Left ventricle myocardium superior (tissue), 1 donor: ENCODE measurements at regions not wholly inside any gene's neighbourhood (a gene's known extent, or its start where the extent isn't known, plus 50 kb on each side); places are given as distances from the start of the nearest gene placed in this dataset.

ENCODE experiments used
- ATAC-seq: fragments of 200-7000 bp; cut with Tn5 transposase; one replicate; pipeline ENCODE4 v1.9.1; 2020; ENCODE audit warnings: mild to moderate bottlenecking, moderate library complexity
- DNase-seq: peaks from one replicate; pipeline ENCODE4 v3.0.0-alpha.2; 2020
- intact Hi-C: fragments of 100-400 bp; cut with micrococcal nuclease; formaldehyde crosslinking; loops from one replicate; pipeline ENCODE4 v1.11.0; 2022
- donor health status: DM: no; HTN: yes; CAD: no; lungs with severe emphysema.

DNA sequence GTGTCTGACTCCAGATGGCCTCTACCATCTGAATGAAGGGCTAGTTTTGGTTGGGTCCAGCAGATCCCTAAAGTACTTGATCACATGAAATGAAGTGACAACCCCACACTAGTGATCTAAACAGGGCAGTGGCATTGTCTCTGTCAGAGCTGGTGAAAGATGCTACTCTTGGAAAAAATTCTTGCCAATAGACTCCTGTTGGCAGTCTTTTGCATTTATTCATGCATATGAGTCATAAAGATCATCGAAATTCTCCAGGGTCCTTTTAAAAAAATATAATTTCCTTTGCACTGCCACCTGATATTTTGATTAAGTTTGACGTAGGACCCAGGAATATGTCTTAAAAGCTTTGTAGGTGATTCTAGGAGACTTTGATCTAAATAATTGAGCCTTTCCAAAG, 135.1 kb upstream of the ELL2 start:
- intact Hi-C loops = no loop called here
- no peak for ATAC-seq
- DNase-seq = no peak

DNA sequence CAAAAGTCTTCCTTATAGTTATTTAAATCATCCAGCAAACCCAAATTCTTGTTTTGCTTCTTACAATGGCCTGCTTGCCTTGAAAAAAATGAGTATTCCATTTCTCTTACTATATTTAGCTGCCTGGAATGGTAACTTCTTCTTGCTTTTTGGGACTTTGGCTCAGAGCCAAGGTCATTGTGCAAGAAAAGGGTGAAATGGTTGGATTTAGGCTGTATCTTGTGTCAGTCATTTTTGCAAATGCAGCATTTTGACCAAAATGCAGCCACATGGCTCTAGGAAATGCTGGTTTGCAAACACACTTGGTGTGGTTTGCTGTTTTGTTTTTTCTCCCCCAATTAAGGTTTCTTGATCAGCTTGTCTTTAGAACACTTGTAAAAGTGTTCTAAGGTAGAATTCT, 133.3 kb upstream of the ELL2 start:
- intact Hi-C loops = no loop called here
- ATAC-seq (no peak), DNase-seq (no peak)

- ATAC-seq (no peak), DNase-seq (no peak)
- intact Hi-C loops = no loop called here
These were observed 132.3 kb upstream of the ELL2 start for GRCh38 chr5:96093890-96094381.

- intact Hi-C loops = no loop called here
- no peak for DNase-seq
- no peak for ATAC-seq
These were observed 131.7 kb upstream of the ELL2 start for GRCh38 chr5:96093340-96093739.

GRCh38 chr5:96091874-96092273, 130.2 kb upstream of the ELL2 start:
- ATAC-seq (no peak), DNase-seq (no peak)
- intact Hi-C loops = no loop called here

DNA sequence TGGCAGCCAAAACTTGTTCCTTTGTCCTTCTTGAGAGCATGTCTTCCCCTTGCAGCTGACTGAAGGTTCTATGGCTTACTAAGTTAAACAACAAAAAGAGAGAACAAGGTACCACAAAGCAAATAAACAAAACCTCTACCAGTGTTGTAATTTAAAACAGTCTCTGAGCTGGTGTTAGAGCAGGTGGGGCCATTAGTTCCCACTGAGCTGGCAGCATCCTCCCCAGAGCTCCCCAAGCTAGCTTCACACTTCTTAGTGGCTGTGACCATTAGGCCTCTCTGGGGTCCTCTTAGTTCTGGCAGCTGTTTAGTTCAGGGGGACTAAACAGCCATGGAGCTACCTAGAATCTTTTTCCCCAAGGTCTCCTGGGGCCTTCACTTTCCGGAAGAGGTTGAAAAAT, 128.6 kb upstream of the ELL2 start:
- intact Hi-C loops = no loop called here
- no peak for ATAC-seq
- no peak for DNase-seq

DNA sequence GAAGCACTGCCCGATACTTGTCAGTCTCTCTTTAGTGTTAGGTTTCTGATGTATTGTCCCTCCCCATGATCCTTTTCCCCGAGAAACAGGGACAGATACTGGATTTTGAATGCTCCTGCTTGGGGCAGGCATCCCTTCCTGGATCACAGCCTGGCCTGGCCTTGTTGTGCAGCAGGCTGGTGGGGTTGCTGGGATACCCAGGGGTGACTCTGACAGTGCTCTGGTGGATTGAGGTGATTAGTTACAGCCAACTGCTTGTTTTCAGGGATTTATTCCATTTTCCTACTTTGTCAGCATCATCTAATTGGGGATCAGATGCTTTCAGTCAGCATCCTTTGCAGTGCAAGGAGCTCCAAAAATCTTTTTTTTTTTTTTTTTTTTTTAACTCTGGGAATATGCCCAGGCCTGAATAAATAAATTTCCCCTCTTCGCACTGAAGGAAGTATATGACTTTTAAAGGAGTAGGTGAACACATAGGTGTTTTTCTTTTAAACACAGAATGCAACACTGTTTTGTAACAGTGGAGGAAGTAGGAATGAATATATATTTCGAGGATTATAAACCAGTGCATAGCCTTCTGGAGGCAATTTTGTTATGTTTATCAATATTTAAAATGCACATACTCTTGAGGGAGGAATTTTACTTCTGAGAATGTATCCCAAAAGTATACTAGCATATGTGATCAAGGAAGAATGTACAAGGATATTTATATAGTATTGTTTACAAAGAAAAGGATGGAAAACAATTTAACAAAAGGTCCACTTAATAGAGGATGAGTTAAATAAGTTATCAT, 127.3 kb upstream of the ELL2 start:
- intact Hi-C loops = no loop called here
- no peak for ATAC-seq
- DNase-seq = no peak

DNA sequence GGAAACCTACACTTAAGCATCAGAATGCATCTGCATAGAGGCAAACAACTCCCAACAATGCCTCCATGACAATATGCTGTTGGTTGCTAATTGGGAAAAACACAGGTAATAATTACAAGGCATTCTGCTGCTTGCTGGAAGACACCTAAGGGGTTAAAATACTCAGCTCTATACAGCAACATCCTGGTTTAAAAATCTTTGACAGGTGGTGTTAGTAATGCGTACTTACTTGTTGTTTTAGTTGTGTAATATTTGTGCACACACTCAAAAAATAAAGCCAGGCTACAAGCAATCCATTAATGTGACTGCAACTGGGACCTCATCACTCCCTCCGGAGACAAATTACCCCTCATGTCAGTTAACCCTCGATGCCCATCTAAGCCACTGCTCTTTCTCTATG, 126.3 kb upstream of the ELL2 start:
- intact Hi-C loops = no loop called here
- ATAC-seq (no peak), DNase-seq (no peak)

GRCh38 chr5:96084874-96085506, 123.3 kb upstream of the ELL2 start:
- intact Hi-C loops = no loop called here
- no peak for DNase-seq

GRCh38 chr5:96083361-96083881, 121.8 kb upstream of the ELL2 start:
- DNase-seq = no peak
- ATAC-seq = no peak
- intact Hi-C loops = no loop called here

More at GRCh38 chr5:96084874-96085506, 123.3 kb upstream of the ELL2 start:
- no peak for ATAC-seq

GRCh38 chr5:96081276-96081858, 119.7 kb upstream of the ELL2 start:
- ATAC-seq (peak; percentile 12), DNase-seq (no peak)
- intact Hi-C loops = no loop called here

- DNase-seq (no peak), ATAC-seq (no peak)
- intact Hi-C loops = no loop called here
These were observed 118.9 kb upstream of the ELL2 start for GRCh38 chr5:96080557-96080956.

GRCh38 chr5:96079962-96080361, 118.3 kb upstream of the ELL2 start:
- ATAC-seq (no peak), DNase-seq (no peak)
- intact Hi-C loops = no loop called here

- intact Hi-C loops = no loop called here
- DNase-seq (no peak), ATAC-seq (peak; percentile 61)
These were observed 117.4 kb upstream of the ELL2 start for GRCh38 chr5:96079075-96079474.

DNA sequence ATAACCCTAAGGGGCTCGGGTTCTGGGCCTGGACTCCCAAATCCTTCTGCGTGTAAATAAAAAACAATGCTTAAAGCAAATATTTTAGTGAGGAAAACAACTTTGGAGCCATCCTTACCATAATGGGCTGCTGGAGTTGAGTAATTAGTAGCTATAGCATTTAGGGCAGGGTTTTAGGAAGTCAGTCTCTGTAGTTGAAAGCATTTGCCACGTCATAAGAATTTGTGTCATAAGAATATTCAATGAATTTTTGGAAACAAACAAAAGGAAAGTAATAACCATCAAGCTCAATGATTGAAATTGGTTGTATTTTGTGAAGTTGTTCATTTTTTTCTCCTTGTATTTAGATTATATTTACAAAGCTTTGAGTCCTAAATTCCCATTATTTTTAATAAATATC, 114.8 kb upstream of the ELL2 start:
- no peak for ATAC-seq
- DNase-seq = no peak
- intact Hi-C loops = no loop called here

- intact Hi-C loops = no loop called here
- ATAC-seq = no peak
These were observed 114.1 kb upstream of the ELL2 start for GRCh38 chr5:96075579-96076289.

DNA sequence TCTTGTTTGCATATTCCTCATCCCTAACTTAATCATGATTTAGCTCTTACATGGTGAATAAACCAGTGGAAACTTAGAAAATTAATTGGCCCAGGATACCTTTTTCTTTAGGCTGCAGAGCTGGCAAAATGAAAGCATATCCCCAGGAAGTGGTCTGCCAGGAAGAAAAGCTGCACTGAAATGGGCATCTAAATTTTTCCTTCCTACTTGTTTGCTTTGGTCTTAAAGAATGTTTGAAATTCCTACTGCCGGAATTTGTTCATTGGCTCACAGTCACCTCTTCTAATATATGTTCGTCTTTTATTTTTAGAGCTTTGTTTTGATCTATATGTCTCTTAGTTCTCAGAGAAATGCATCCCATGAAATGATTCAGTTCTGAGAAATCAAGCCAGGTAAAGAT, 113.2 kb upstream of the ELL2 start:
- intact Hi-C loops = no loop called here
- no peak for DNase-seq
- ATAC-seq = no peak

More at GRCh38 chr5:96075579-96076289, 114.1 kb upstream of the ELL2 start:
- no peak for DNase-seq

DNA sequence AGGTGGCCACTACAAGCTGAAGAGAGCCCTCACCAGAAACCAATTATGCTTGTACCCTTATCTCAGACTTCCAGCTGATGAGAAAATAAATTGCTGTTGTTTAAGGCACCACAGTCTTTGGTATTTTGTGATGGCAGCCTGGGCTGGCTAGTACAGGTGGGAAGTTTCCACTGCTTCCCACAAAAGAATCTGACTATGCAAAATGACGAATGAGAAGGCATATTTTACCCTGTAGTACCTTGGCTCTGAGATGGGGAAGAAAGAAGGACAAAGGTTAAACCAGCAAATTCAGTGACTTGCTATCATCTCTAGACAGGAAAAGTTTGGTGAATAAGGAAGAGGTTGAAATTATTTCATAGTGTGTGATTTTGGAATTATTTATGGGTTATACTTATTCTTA, 112.8 kb upstream of the ELL2 start:
- intact Hi-C loops = no loop called here
- no peak for ATAC-seq
- DNase-seq = no peak

- DNase-seq = no peak
- ATAC-seq = no peak
- intact Hi-C loops = no loop called here
These were observed 111.1 kb upstream of the ELL2 start for GRCh38 chr5:96072791-96073165.
